ENCODE measurements at regions not wholly inside any gene's neighbourhood (a gene's known extent, or its start where the extent isn't known, plus 50 kb on each side); places are given as distances from the start of the nearest gene placed in this dataset.

DNA sequence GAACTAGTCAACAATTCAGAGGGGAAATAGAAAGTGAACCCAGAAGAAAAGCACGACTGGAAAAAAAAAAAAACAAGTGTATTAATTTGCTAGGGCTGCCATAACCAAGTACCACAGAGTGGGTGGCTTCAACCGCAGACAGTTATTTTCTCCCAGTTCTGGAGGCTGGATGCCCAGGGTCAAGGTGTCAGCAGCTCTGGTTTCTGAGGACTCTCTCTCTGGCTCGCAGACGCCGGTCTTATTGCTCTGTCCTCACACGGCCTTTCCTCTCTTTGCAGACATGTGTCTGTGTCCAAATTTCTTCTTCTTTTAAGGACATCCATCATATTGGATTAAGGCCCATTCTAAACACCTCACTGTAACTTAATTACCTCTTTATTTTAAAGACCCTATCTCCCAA is 291.8 kb downstream of the XXYLT1 start:
- TF ChIP-seq, protein P1, sequence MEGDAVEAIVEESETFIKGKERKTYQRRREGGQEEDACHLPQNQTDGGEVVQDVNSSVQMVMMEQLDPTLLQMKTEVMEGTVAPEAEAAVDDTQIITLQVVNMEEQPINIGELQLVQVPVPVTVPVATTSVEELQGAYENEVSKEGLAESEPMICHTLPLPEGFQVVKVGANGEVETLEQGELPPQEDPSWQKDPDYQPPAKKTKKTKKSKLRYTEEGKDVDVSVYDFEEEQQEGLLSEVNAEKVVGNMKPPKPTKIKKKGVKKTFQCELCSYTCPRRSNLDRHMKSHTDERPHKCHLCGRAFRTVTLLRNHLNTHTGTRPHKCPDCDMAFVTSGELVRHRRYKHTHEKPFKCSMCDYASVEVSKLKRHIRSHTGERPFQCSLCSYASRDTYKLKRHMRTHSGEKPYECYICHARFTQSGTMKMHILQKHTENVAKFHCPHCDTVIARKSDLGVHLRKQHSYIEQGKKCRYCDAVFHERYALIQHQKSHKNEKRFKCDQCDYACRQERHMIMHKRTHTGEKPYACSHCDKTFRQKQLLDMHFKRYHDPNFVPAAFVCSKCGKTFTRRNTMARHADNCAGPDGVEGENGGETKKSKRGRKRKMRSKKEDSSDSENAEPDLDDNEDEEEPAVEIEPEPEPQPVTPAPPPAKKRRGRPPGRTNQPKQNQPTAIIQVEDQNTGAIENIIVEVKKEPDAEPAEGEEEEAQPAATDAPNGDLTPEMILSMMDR (IDR thresholded peaks at IDR 0.05) = no peak
- no peak for TF ChIP-seq EZH2phosphoT487 (IDR thresholded peaks at IDR 0.05)
- TF ChIP-seq EZH2 (IDR thresholded peaks at IDR 0.05) = no peak
